ENCODE measurements at regions not wholly inside any gene's neighbourhood (a gene's known extent, or its start where the extent isn't known, plus 50 kb on each side); places are given as distances from the start of the nearest gene placed in this dataset.

- Histone ChIP-seq H3K4me1 (ENCODE audit: control insufficient read depth, insufficient read depth, low read length) (no peaks in the 10 kb centered on the region), H3K27ac (ENCODE audit: low read length) (no peak overlapping the region), H3K27me3 (ENCODE audit: control insufficient read depth, insufficient read depth, low read length) (no peaks in the 10 kb centered on the region), H3K36me3 (ENCODE audit: control insufficient read depth, insufficient read depth, low read length) (no peaks in the 10 kb centered on the region), H3K4me3 (ENCODE audit: low read depth in 2 of 2, low read length in 2 of 2) (no peak overlapping the region), H3K9me3 (ENCODE audit: control insufficient read depth, insufficient read depth, low read depth, low read length) (no peaks in the 10 kb centered on the region)
- ATAC-seq (no peak), DNase-seq (ENCODE audit: low read depth, low spot score) (no peak)
- POLR2A ChIA-PET = no interaction called here
- TF ChIP-seq POLR2AphosphoS5 (IDR thresholded peaks at IDR 0.05; ENCODE audit: low read depth, low read length) = no peak
- TF ChIP-seq TCF7L2 (IDR thresholded peaks at IDR 0.05; ENCODE audit: low read depth, low read length) = no peak
- in situ Hi-C loops (cut with HindIII; ENCODE audit: low pct_unique_long_range_greater_than_20kb, low sequenced_read_pairs) = no loop called here
- CTCF ChIA-PET = no interaction called here
- intact Hi-C loops (cut with micrococcal nuclease; ENCODE audit: unreplicated experiment) = no loop called here
- no TSS peak for BruUV-seq (replicated peaks)
Observed at GRCh38 chr10:89887406-89887805, 186.0 kb downstream of the KIF20B start.

- in situ Hi-C loops (cut with HindIII; ENCODE audit: low pct_unique_long_range_greater_than_20kb, low sequenced_read_pairs) (no loop called here), intact Hi-C loops (cut with micrococcal nuclease; ENCODE audit: unreplicated experiment) (no loop called here)
- CTCF ChIA-PET = interaction anchor here (0.6 kb wide), 1 partner anchor 267 kb away, joined by 3 read pairs; no protein-coding TSS in a partner anchor
- H3K27me3 ChIP-seq (ENCODE audit: control insufficient read depth, insufficient read depth, low read length) = no peaks in the 10 kb centered on the region
- no peaks in the 10 kb centered on the region for H3K36me3 ChIP-seq (ENCODE audit: control insufficient read depth, insufficient read depth, low read length)
- ATAC-seq (0 out of 2 replicates have a peak, but pooled peaks have one; percentile 48), DNase-seq (ENCODE audit: low read depth, low spot score) (no peak)
- no peaks in the 10 kb centered on the region for H3K4me1 ChIP-seq (ENCODE audit: control insufficient read depth, insufficient read depth, low read length)
- no peak overlapping the region for H3K4me3 ChIP-seq (ENCODE audit: low read depth in 2 of 2, low read length in 2 of 2)
- POLR2A ChIA-PET = no interaction called here
- no peak overlapping the region for H3K27ac ChIP-seq (ENCODE audit: low read length)
- BruUV-seq (replicated peaks) = no TSS peak
- TF ChIP-seq SIN3A (IDR thresholded peaks at IDR 0.05; ENCODE audit: borderline replicate concordance, insufficient read depth, low read depth, low read length) (no peak), POLR2AphosphoS5 (IDR thresholded peaks at IDR 0.05; ENCODE audit: low read depth, low read length) (no peak), CTCF (IDR thresholded peaks at IDR 0.05) (no peak), TCF7L2 (IDR thresholded peaks at IDR 0.05; ENCODE audit: low read depth, low read length) (no peak)
- TF ChIP-seq, protein P1, sequence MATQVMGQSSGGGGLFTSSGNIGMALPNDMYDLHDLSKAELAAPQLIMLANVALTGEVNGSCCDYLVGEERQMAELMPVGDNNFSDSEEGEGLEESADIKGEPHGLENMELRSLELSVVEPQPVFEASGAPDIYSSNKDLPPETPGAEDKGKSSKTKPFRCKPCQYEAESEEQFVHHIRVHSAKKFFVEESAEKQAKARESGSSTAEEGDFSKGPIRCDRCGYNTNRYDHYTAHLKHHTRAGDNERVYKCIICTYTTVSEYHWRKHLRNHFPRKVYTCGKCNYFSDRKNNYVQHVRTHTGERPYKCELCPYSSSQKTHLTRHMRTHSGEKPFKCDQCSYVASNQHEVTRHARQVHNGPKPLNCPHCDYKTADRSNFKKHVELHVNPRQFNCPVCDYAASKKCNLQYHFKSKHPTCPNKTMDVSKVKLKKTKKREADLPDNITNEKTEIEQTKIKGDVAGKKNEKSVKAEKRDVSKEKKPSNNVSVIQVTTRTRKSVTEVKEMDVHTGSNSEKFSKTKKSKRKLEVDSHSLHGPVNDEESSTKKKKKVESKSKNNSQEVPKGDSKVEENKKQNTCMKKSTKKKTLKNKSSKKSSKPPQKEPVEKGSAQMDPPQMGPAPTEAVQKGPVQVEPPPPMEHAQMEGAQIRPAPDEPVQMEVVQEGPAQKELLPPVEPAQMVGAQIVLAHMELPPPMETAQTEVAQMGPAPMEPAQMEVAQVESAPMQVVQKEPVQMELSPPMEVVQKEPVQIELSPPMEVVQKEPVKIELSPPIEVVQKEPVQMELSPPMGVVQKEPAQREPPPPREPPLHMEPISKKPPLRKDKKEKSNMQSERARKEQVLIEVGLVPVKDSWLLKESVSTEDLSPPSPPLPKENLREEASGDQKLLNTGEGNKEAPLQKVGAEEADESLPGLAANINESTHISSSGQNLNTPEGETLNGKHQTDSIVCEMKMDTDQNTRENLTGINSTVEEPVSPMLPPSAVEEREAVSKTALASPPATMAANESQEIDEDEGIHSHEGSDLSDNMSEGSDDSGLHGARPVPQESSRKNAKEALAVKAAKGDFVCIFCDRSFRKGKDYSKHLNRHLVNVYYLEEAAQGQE (IDR thresholded peaks at IDR 0.05; ENCODE audit: insufficient read depth in 1 of 2, low read depth in 2 of 2, low read length in 1 of 2) = no peak
- no peaks in the 10 kb centered on the region for H3K9me3 ChIP-seq (ENCODE audit: control insufficient read depth, insufficient read depth, low read depth, low read length)
Observed at GRCh38 chr10:89887830-89888229, 186.4 kb downstream of the KIF20B start.

GRCh38 chr10:89888321-89889070 lies 187.1 kb downstream of the KIF20B start:
- ATAC-seq (no peak), DNase-seq (ENCODE audit: low read depth, low spot score) (no peak)
- in situ Hi-C loops (cut with HindIII; ENCODE audit: low pct_unique_long_range_greater_than_20kb, low sequenced_read_pairs) = no loop called here
- H3K4me3 ChIP-seq (ENCODE audit: low read depth in 2 of 2, low read length in 2 of 2) = no peak overlapping the region
- TF ChIP-seq, protein P1 (IDR thresholded peaks at IDR 0.05; ENCODE audit: insufficient read depth in 1 of 2, low read depth in 2 of 2, low read length in 1 of 2) = no peak
- TF ChIP-seq SIN3A (IDR thresholded peaks at IDR 0.05; ENCODE audit: borderline replicate concordance, insufficient read depth, low read depth, low read length) (no peak), POLR2AphosphoS5 (IDR thresholded peaks at IDR 0.05; ENCODE audit: low read depth, low read length) (no peak), TCF7L2 (IDR thresholded peaks at IDR 0.05; ENCODE audit: low read depth, low read length) (no peak), CTCF (IDR thresholded peaks at IDR 0.05) (no peak)
- no TSS peak for BruUV-seq (replicated peaks)
- no peaks in the 10 kb centered on the region for H3K9me3 ChIP-seq (ENCODE audit: control insufficient read depth, insufficient read depth, low read depth, low read length)
- no peaks in the 10 kb centered on the region for H3K4me1 ChIP-seq (ENCODE audit: control insufficient read depth, insufficient read depth, low read length)
- ChIA-PET CTCF (interaction anchor here (0.6 kb wide), 1 partner anchor 268 kb away, joined by 3 read pairs; no protein-coding TSS in a partner anchor), POLR2A (no interaction called here)
- no peak overlapping the region for H3K27ac ChIP-seq (ENCODE audit: low read length)
- H3K27me3 ChIP-seq (ENCODE audit: control insufficient read depth, insufficient read depth, low read length) = no peaks in the 10 kb centered on the region
- intact Hi-C loops (cut with micrococcal nuclease; ENCODE audit: unreplicated experiment) = no loop called here
- H3K36me3 ChIP-seq (ENCODE audit: control insufficient read depth, insufficient read depth, low read length) = no peaks in the 10 kb centered on the region

All from Panc1 (cell line).